ENCODE measurements at regions not wholly inside any gene's neighbourhood (a gene's known extent, or its start where the extent isn't known, plus 50 kb on each side); places are given as distances from the start of the nearest gene placed in this dataset.

- TF ChIP-seq CTCF (IDR thresholded peaks at IDR 0.05; ENCODE audit: low read length) (no peak), EZH2 (optimal IDR thresholded peaks at IDR 0.05; ENCODE audit: low read depth, low read length) (no peak), EZH2phosphoT487 (IDR thresholded peaks at IDR 0.05; ENCODE audit: low read length) (no peak)
Measured at GRCh38 chr11:110833033-110833484, 120.8 kb upstream of the ARHGAP20 start.

Data from MM.1S (cell line).